NCI-H2081 (cell line): ENCODE measurements at regions not wholly inside any gene's neighbourhood (a gene's known extent, or its start where the extent isn't known, plus 50 kb on each side); places are given as distances from the start of the nearest gene placed in this dataset.

Experiments used
- DNase-seq, 2 experiments: peaks; one replicate each; lab custom pipeline; 2025; lab: John Stamatoyannopoulos, UW

- DNase-seq: no peak
These were observed 119.4 kb downstream of the MRPS6 start for GRCh38 chr21:34192646-34193285.

- DNase-seq: no peak
These were observed 122.0 kb downstream of the MRPS6 start for GRCh38 chr21:34195335-34195734.

- no peak for DNase-seq
These were observed 123.6 kb downstream of the MRPS6 start for GRCh38 chr21:34196996-34197395.

- no peak for DNase-seq
These were observed 124.2 kb downstream of the MRPS6 start for GRCh38 chr21:34197561-34197960.

GRCh38 chr21:34198231-34199120 is 125.1 kb downstream of the MRPS6 start:
- no peak for DNase-seq

- DNase-seq: no peak
These were observed 125.9 kb downstream of the MRPS6 start for GRCh38 chr21:34199121-34199910.

- no peak for DNase-seq
These were observed 127.0 kb downstream of the MRPS6 start for GRCh38 chr21:34200288-34200905.

- no peak for DNase-seq
These were observed 127.6 kb downstream of the MRPS6 start for GRCh38 chr21:34201001-34201400.

GRCh38 chr21:34201481-34201858 is 128.1 kb downstream of the MRPS6 start:
- DNase-seq: no peak

- no peak for DNase-seq
These were observed 129.4 kb downstream of the MRPS6 start for GRCh38 chr21:34202553-34203372.

GRCh38 chr21:34203851-34204420 is 130.6 kb downstream of the MRPS6 start:
- DNase-seq: peak; percentile 19 to 74

- DNase-seq: peak; percentile 74 to 92
These were observed 131.4 kb downstream of the MRPS6 start for GRCh38 chr21:34204481-34205439.

- DNase-seq: peak; percentile 76 to 95
These were observed 132.6 kb downstream of the MRPS6 start for GRCh38 chr21:34205811-34206571.

- DNase-seq: no peak
These were observed 140.6 kb downstream of the MRPS6 start for GRCh38 chr21:34213959-34214358.

GRCh38 chr21:34215501-34215900 is 142.1 kb downstream of the MRPS6 start:
- no peak for DNase-seq

GRCh38 chr21:34215911-34216717 is 142.7 kb downstream of the MRPS6 start:
- DNase-seq: no peak

- DNase-seq: no peak
These were observed 143.3 kb downstream of the MRPS6 start for GRCh38 chr21:34216718-34217032.

- no peak for DNase-seq
These were observed 143.9 kb downstream of the MRPS6 start for GRCh38 chr21:34217263-34217662.
